ENCODE measurements at regions not wholly inside any gene's neighbourhood (a gene's known extent, or its start where the extent isn't known, plus 50 kb on each side); places are given as distances from the start of the nearest gene placed in this dataset.

- TF ChIP-seq EP300 (IDR thresholded peaks at IDR 0.05) (no peak), POLR2AphosphoS5 (IDR thresholded peaks at IDR 0.05) (no peak), CTCF (IDR thresholded peaks at IDR 0.05) (no peak), POLR2A (IDR thresholded peaks at IDR 0.05) (no peak)
- WGBS, 5 donors = 21 to 33% (median 26%) methylated on average over 7 of the region's 7 CpGs
- peak overlapping the region; percentile 81 to 91 (median 87) for H3K27ac ChIP-seq
- H3K4me3 ChIP-seq = peak overlapping the region in 1 of 4 donors; percentile 8
- peak; percentile 57 to 60 for DNase-seq
- no peaks in the 10 kb centered on the region for H3K27me3 ChIP-seq
- H3K4me1 ChIP-seq = peaks cover 25 to 50% (median 46%) of the 10 kb centered on the region in 4 donors
- no peaks in the 10 kb centered on the region for H3K36me3 ChIP-seq
- intact Hi-C loops (cut with DNase I; ENCODE audit: low total_unique reads) = no loop called here
- no peaks in the 10 kb centered on the region for H3K9me3 ChIP-seq
Measured at GRCh38 chr14:65302571-65303189, 109.8 kb upstream of the FUT8 start.

- H3K36me3 ChIP-seq = no peaks in the 10 kb centered on the region
- peak overlapping the region; percentile 20 to 91 (median 85) for H3K27ac ChIP-seq
- TF ChIP-seq EP300 (IDR thresholded peaks at IDR 0.05) (no peak), POLR2A (IDR thresholded peaks at IDR 0.05) (no peak), CTCF (IDR thresholded peaks at IDR 0.05) (no peak), POLR2AphosphoS5 (IDR thresholded peaks at IDR 0.05) (no peak)
- H3K4me3 ChIP-seq = no peak overlapping the region
- DNase-seq = peak in 1 of 2 donors; percentile 50
- no peaks in the 10 kb centered on the region for H3K9me3 ChIP-seq
- peaks cover 25 to 46% (median 43%) of the 10 kb centered on the region in 4 donors for H3K4me1 ChIP-seq
- intact Hi-C loops (cut with DNase I; ENCODE audit: low total_unique reads) = no loop called here
- no peaks in the 10 kb centered on the region for H3K27me3 ChIP-seq
- WGBS, 5 donors = 42 to 53% (median 43%) methylated on average over 8 of the region's 8 CpGs
Measured at GRCh38 chr14:65303190-65303898, 109.2 kb upstream of the FUT8 start.

GRCh38 chr14:65303899-65304222, 108.7 kb upstream of the FUT8 start:
- intact Hi-C loops (cut with DNase I; ENCODE audit: low total_unique reads) = no loop called here
- Histone ChIP-seq H3K4me1 (peaks cover 25 to 41% (median 38%) of the 10 kb centered on the region in 4 donors), H3K27me3 (no peaks in the 10 kb centered on the region), H3K27ac (peak overlapping the region in 4 of 5 donors; percentile 81 to 91 (median 86)), H3K4me3 (no peak overlapping the region), H3K9me3 (no peaks in the 10 kb centered on the region), H3K36me3 (no peaks in the 10 kb centered on the region)
- TF ChIP-seq CTCF (IDR thresholded peaks at IDR 0.05) (no peak), POLR2A (IDR thresholded peaks at IDR 0.05) (no peak), POLR2AphosphoS5 (IDR thresholded peaks at IDR 0.05) (no peak), EP300 (IDR thresholded peaks at IDR 0.05) (no peak)
- 52 to 62% (median 57%) methylated on average over 6 of the region's 6 CpGs for WGBS, 5 donors
- DNase-seq = no peak

- no peak for DNase-seq
- Histone ChIP-seq H3K27me3 (no peaks in the 10 kb centered on the region), H3K4me3 (no peak overlapping the region), H3K36me3 (no peaks in the 10 kb centered on the region), H3K4me1 (peaks cover 25 to 40% (median 34%) of the 10 kb centered on the region in 4 donors), H3K9me3 (no peaks in the 10 kb centered on the region), H3K27ac (peak overlapping the region in 3 of 5 donors; percentile 85 to 91 (median 87))
- TF ChIP-seq EP300 (IDR thresholded peaks at IDR 0.05) (no peak), CTCF (IDR thresholded peaks at IDR 0.05) (no peak), POLR2AphosphoS5 (IDR thresholded peaks at IDR 0.05) (no peak), POLR2A (IDR thresholded peaks at IDR 0.05) (no peak)
- intact Hi-C loops (cut with DNase I; ENCODE audit: low total_unique reads) = no loop called here
- 73 to 93% (median 77%) methylated on average over 4 of the region's 4 CpGs for WGBS, 5 donors
Measured at GRCh38 chr14:65304239-65304638, 108.3 kb upstream of the FUT8 start.
